Stimulated activated naive CD8-positive, alpha-beta T cell treated with anti-CD3 and anti-CD28 coated beads, Interleukin-15, amount 100 ng/mL, for 72 hours (primary cell): ENCODE measurements at regions not wholly inside any gene's neighbourhood (a gene's known extent, or its start where the extent isn't known, plus 50 kb on each side); places are given as distances from the start of the nearest gene placed in this dataset.

Experiments
- ATAC-seq: fragments of 150-1000 bp; cut with Tn5 transposase; 2 replicates; pipeline ENCODE4 v1.10.0; 2021; ENCODE audit warnings: mild to moderate bottlenecking, moderate library complexity
- DNase-seq, 2 donors: peaks; one replicate each; pipeline ENCODE4 v3.0.0; 2021 to 2022
- H3K27ac Mint-ChIP-seq, 2 donors: one replicate each; pipeline ENCODE4 v1.8.0; 2022; ENCODE audit warnings: mild to moderate bottlenecking in 2 of 2, mixed read lengths in 2 of 2, moderate library complexity in 2 of 2
- H3K27me3 Mint-ChIP-seq: one replicate; pipeline ENCODE4 v1.8.0; 2022; ENCODE audit warnings: mixed read lengths
- H3K4me1 Mint-ChIP-seq: one replicate; pipeline ENCODE4 v1.8.0; 2022; ENCODE audit warnings: mild to moderate bottlenecking, mixed read lengths
- H3K4me3 Mint-ChIP-seq, 2 donors: one replicate each; pipeline ENCODE4 v1.8.0; 2022; ENCODE audit warnings: mild to moderate bottlenecking in 2 of 2, mixed read lengths in 2 of 2, moderate library complexity in 1 of 2
- H3K9me3 Mint-ChIP-seq, 2 donors: one replicate each; pipeline ENCODE4 v1.8.0; 2022; ENCODE audit warnings: mixed read lengths in 2 of 2

- ATAC-seq (no peak), DNase-seq (no peak)
- peaks cover 29 to 33% of the 10 kb centered on the region in 2 donors for H3K9me3 Mint-ChIP-seq
- H3K27me3 Mint-ChIP-seq, result no peaks in the 10 kb centered on the region
- no peak overlapping the region for H3K27ac Mint-ChIP-seq
- H3K4me3 Mint-ChIP-seq, result no peak overlapping the region
- no peaks in the 10 kb centered on the region for H3K4me1 Mint-ChIP-seq
Observed at GRCh38 chr4:59945716-59946115, 1254.4 kb upstream of the ADGRL3 start.

DNA sequence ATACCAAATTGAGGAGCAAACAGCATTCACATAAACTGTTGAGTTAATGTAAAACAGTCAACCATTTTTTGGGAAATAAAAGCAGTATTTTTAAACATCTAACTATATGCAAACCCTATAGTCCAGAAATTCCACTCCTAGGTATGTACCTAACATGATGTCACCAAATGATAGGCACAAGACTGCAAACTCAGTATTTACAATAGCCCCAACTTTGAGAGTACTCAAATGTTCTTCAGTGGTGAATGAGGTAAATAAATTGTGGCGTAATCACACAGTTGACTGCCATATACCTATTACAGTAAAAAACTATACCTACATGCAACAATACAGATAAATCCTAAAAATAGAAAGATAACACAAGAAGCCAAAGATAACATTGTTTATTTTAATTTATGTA is 1243.8 kb upstream of the ADGRL3 start:
- no peak overlapping the region for H3K27ac Mint-ChIP-seq
- ATAC-seq (no peak), DNase-seq (no peak)
- H3K4me3 Mint-ChIP-seq, result no peak overlapping the region
- H3K9me3 Mint-ChIP-seq, result peaks cover 0 to 12% of the 10 kb centered on the region in 2 donors
- no peaks in the 10 kb centered on the region for H3K27me3 Mint-ChIP-seq
- H3K4me1 Mint-ChIP-seq, result no peaks in the 10 kb centered on the region

GRCh38 chr4:59960143-59960542 is 1240.0 kb upstream of the ADGRL3 start:
- H3K27me3 Mint-ChIP-seq, result no peaks in the 10 kb centered on the region
- H3K4me3 Mint-ChIP-seq, result no peak overlapping the region
- H3K9me3 Mint-ChIP-seq, result peaks cover 0 to 4% of the 10 kb centered on the region in 2 donors
- no peaks in the 10 kb centered on the region for H3K4me1 Mint-ChIP-seq
- H3K27ac Mint-ChIP-seq, result no peak overlapping the region
- DNase-seq, result no peak
- no peak for ATAC-seq

DNA sequence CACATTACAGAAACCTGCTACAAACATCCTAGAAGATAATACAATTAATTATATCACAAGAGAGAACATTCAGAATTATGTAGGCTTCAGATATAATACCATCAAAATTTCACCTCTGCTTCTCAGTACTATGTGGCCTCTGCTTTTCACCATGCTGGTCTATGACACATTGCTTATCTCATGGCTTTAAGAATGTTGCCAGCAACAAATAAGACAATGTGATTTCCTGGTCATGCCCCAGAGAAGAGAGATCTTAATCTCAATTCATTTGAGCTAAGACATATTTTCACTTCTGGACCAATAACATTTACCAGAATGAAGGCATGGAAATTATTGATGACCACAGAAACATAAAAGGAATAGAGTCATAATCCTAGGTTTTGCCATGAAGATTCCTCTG is 1233.4 kb upstream of the ADGRL3 start:
- ATAC-seq (no peak), DNase-seq (no peak)
- Mint-ChIP-seq H3K27me3 (no peaks in the 10 kb centered on the region), H3K9me3 (peaks cover 11 to 21% of the 10 kb centered on the region in 2 donors), H3K27ac (no peak overlapping the region), H3K4me1 (no peaks in the 10 kb centered on the region), H3K4me3 (no peak overlapping the region)

GRCh38 chr4:59968796-59969195 is 1231.3 kb upstream of the ADGRL3 start:
- no peak for DNase-seq
- H3K4me1 Mint-ChIP-seq, result no peaks in the 10 kb centered on the region
- H3K27ac Mint-ChIP-seq, result no peak overlapping the region
- H3K9me3 Mint-ChIP-seq, result peaks cover 8 to 21% of the 10 kb centered on the region in 2 donors
- no peak for ATAC-seq
- no peak overlapping the region for H3K4me3 Mint-ChIP-seq
- H3K27me3 Mint-ChIP-seq, result no peaks in the 10 kb centered on the region

GRCh38 chr4:59969909-59970308 is 1230.2 kb upstream of the ADGRL3 start:
- peaks cover 8 to 21% of the 10 kb centered on the region in 2 donors for H3K9me3 Mint-ChIP-seq
- DNase-seq (no peak), ATAC-seq (no peak)
- no peaks in the 10 kb centered on the region for H3K4me1 Mint-ChIP-seq
- H3K27me3 Mint-ChIP-seq, result no peaks in the 10 kb centered on the region
- H3K4me3 Mint-ChIP-seq, result no peak overlapping the region
- H3K27ac Mint-ChIP-seq, result no peak overlapping the region

DNA sequence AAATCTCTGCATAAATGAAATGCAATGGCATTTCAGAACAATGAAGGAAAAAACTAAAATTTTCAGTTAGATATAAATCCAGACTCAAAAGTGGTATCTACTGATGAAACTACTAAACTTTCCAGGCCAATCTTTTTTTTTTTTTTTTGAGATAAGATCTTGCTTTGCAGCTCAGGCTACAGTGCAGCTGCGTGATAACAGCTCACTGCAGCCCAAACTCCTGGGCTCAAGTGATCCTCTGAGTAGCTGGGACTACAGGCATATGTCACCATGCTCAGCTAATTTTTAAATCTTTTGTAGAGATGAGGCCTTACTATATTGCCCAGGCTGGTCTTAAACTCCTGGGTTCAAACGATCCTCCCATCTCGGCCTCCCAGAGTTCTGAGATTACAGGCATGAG is 1228.2 kb upstream of the ADGRL3 start:
- Mint-ChIP-seq H3K27ac (no peak overlapping the region), H3K4me1 (no peaks in the 10 kb centered on the region), H3K4me3 (no peak overlapping the region), H3K27me3 (no peaks in the 10 kb centered on the region), H3K9me3 (peaks cover 8 to 21% of the 10 kb centered on the region in 2 donors)
- ATAC-seq (no peak), DNase-seq (no peak)

- ATAC-seq, result no peak
- H3K4me1 Mint-ChIP-seq, result no peaks in the 10 kb centered on the region
- no peak overlapping the region for H3K27ac Mint-ChIP-seq
- no peaks in the 10 kb centered on the region for H3K27me3 Mint-ChIP-seq
- DNase-seq, result no peak
- H3K4me3 Mint-ChIP-seq, result no peak overlapping the region
- peaks cover 8 to 11% of the 10 kb centered on the region in 2 donors for H3K9me3 Mint-ChIP-seq
Observed at GRCh38 chr4:59973492-59973891, 1226.6 kb upstream of the ADGRL3 start.

- Mint-ChIP-seq H3K27ac (no peak overlapping the region), H3K9me3 (peaks cover 15 to 18% of the 10 kb centered on the region in 2 donors), H3K4me3 (no peak overlapping the region), H3K27me3 (no peaks in the 10 kb centered on the region), H3K4me1 (no peaks in the 10 kb centered on the region)
- DNase-seq (no peak), ATAC-seq (no peak)
Observed at GRCh38 chr4:59979061-59979460, 1221.1 kb upstream of the ADGRL3 start.

GRCh38 chr4:59983852-59984251 is 1216.3 kb upstream of the ADGRL3 start:
- no peaks in the 10 kb centered on the region for H3K4me1 Mint-ChIP-seq
- H3K27me3 Mint-ChIP-seq, result no peaks in the 10 kb centered on the region

DNA sequence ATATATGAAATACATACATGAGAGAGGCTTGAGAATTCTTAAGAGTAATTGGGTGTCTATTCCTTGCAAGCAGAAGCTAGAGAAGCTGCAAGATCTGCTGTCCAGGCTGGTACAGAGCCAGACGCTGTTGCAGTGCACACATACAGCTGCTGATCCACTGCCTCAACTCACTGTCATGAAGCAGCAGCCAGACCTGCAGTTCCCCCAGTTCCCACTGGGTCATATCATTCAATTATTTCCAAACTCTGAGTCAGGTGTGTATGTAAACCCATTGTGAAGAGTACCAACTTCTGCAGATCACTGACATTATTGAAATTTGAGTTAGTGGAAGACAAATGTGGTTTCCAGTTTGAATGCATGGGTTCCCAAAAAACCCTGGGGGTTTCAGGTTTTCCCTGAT is 1212.8 kb upstream of the ADGRL3 start:
- no peak overlapping the region for H3K27ac Mint-ChIP-seq
- H3K4me1 Mint-ChIP-seq, result no peaks in the 10 kb centered on the region
- DNase-seq (no peak), ATAC-seq (no peak)
- no peak overlapping the region for H3K4me3 Mint-ChIP-seq
- no peaks in the 10 kb centered on the region for H3K27me3 Mint-ChIP-seq
- peaks cover 1 to 12% of the 10 kb centered on the region in 2 donors for H3K9me3 Mint-ChIP-seq

More at GRCh38 chr4:59983852-59984251, 1216.3 kb upstream of the ADGRL3 start:
- ATAC-seq (no peak), DNase-seq (no peak)
- Mint-ChIP-seq H3K27ac (no peak overlapping the region), H3K9me3 (peaks cover 18 to 22% of the 10 kb centered on the region in 2 donors), H3K4me3 (no peak overlapping the region)

DNA sequence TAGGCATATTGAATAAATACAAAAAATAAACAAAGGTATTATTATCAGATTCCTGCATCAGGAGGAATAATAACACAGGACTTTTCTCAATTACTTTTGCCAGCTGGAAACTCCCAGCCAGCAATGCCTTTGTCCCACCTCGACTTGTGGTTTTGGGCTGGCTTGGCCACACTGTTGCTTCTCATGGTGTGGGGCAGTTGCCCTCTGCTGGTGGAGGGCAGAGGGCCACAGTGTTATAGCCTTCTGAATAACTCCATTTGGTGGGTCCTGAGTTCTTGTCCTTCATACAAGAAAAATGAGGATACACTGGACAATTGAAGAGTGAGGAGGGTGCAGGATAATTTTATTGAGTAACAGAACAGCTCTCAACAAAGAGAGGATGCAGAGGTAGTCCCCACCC is 1206.0 kb upstream of the ADGRL3 start:
- no peak for DNase-seq
- Mint-ChIP-seq H3K27me3 (no peaks in the 10 kb centered on the region), H3K9me3 (peaks cover 19 to 20% of the 10 kb centered on the region in 2 donors), H3K27ac (no peak overlapping the region), H3K4me1 (no peaks in the 10 kb centered on the region), H3K4me3 (no peak overlapping the region)
- ATAC-seq, result no peak

- DNase-seq (no peak), ATAC-seq (no peak)
- Mint-ChIP-seq H3K4me3 (no peak overlapping the region), H3K27me3 (no peaks in the 10 kb centered on the region), H3K4me1 (no peaks in the 10 kb centered on the region), H3K27ac (no peak overlapping the region), H3K9me3 (peaks cover 21 to 22% of the 10 kb centered on the region in 2 donors)
Observed at GRCh38 chr4:60002603-60003337, 1197.4 kb upstream of the ADGRL3 start.

GRCh38 chr4:60013464-60014184 is 1186.5 kb upstream of the ADGRL3 start:
- no peak overlapping the region for H3K4me3 Mint-ChIP-seq
- H3K27me3 Mint-ChIP-seq, result no peaks in the 10 kb centered on the region
- no peaks in the 10 kb centered on the region for H3K9me3 Mint-ChIP-seq
- H3K4me1 Mint-ChIP-seq, result no peaks in the 10 kb centered on the region
- H3K27ac Mint-ChIP-seq, result no peak overlapping the region
- ATAC-seq (no peak), DNase-seq (no peak)

- ATAC-seq, result no peak
Observed at GRCh38 chr4:60016971-60017370, 1183.2 kb upstream of the ADGRL3 start.

GRCh38 chr4:60019180-60019579 is 1180.9 kb upstream of the ADGRL3 start:
- Mint-ChIP-seq H3K9me3 (no peaks in the 10 kb centered on the region), H3K4me3 (no peak overlapping the region), H3K4me1 (no peaks in the 10 kb centered on the region), H3K27ac (no peak overlapping the region), H3K27me3 (no peaks in the 10 kb centered on the region)
- DNase-seq (no peak), ATAC-seq (no peak)

More at GRCh38 chr4:60016971-60017370, 1183.2 kb upstream of the ADGRL3 start:
- H3K27ac Mint-ChIP-seq, result no peak overlapping the region
- no peaks in the 10 kb centered on the region for H3K9me3 Mint-ChIP-seq
- no peaks in the 10 kb centered on the region for H3K4me1 Mint-ChIP-seq
- no peaks in the 10 kb centered on the region for H3K27me3 Mint-ChIP-seq
- no peak for DNase-seq
- no peak overlapping the region for H3K4me3 Mint-ChIP-seq
